IgD-negative memory B cell (primary cell): ENCODE measurements at regions not wholly inside any gene's neighbourhood (a gene's known extent, or its start where the extent isn't known, plus 50 kb on each side); places are given as distances from the start of the nearest gene placed in this dataset.

Source experiments
- H3K27ac Mint-ChIP-seq, 3 donors: one replicate each; pipeline ENCODE4 v1.8.0; 2020 to 2022; ENCODE audit warnings: mild to moderate bottlenecking in 3 of 3, mixed read lengths in 3 of 3, moderate library complexity in 1 of 3
- H3K27me3 Mint-ChIP-seq: one replicate; pipeline ENCODE4 v1.8.0; 2021; ENCODE audit warnings: mixed read lengths
- H3K36me3 Mint-ChIP-seq: one replicate; pipeline ENCODE4 v1.8.0; 2020; ENCODE audit warnings: mild to moderate bottlenecking, mixed read lengths
- H3K4me1 Mint-ChIP-seq, 3 donors: one replicate each; pipeline ENCODE4 v1.8.0; 2020 to 2022; ENCODE audit warnings: mixed read lengths in 3 of 3, mild to moderate bottlenecking in 1 of 3
- H3K4me3 Mint-ChIP-seq, 4 donors: one replicate each; pipeline ENCODE4 v1.8.0; 2020 to 2022; ENCODE audit warnings: mild to moderate bottlenecking in 4 of 4, mixed read lengths in 4 of 4, moderate library complexity in 3 of 4
- H3K9me3 Mint-ChIP-seq, 3 donors: one replicate each; pipeline ENCODE4 v1.8.0; 2020 to 2021; ENCODE audit warnings: mixed read lengths in 3 of 3, mild to moderate bottlenecking in 1 of 3

GRCh38 chr5:159616952-159617351 is 286.7 kb upstream of the IL12B start:
- peaks cover 0 to 4% (median 2%) of the 10 kb centered on the region in 3 donors for H3K9me3 Mint-ChIP-seq
- no peaks in the 10 kb centered on the region for H3K4me1 Mint-ChIP-seq
- peaks cover 8% of the 10 kb centered on the region for H3K36me3 Mint-ChIP-seq
- no peak overlapping the region for H3K27ac Mint-ChIP-seq
- no peak overlapping the region for H3K4me3 Mint-ChIP-seq
- peaks cover 1% of the 10 kb centered on the region for H3K27me3 Mint-ChIP-seq

DNA sequence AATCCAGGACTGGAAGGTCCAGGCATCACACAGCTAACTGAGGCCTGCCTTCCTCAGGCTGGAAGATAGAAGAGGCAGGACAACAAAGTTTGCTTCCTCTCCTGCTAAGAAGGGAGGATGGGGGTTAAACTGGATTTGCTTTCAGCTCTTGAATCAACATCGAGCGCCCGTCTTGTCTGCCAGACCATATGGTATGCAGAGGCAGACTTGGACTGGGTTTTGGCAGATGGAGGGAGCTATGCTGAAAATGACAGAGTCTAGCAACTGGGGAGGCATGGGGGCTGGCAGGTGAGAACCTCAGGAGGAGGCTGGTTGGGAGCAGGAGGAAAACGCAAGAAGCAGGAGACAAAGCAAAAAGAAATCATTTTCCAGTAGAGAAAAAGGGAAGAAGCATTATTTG is 289.5 kb upstream of the IL12B start:
- peaks cover 4% of the 10 kb centered on the region for H3K27me3 Mint-ChIP-seq
- peaks cover 12% of the 10 kb centered on the region for H3K36me3 Mint-ChIP-seq
- no peaks in the 10 kb centered on the region for H3K4me1 Mint-ChIP-seq
- peaks cover 4 to 19% (median 16%) of the 10 kb centered on the region in 3 donors for H3K9me3 Mint-ChIP-seq
- peak overlapping the region in 2 of 4 donors; percentile 40 to 78 for H3K4me3 Mint-ChIP-seq
- no peak overlapping the region for H3K27ac Mint-ChIP-seq

GRCh38 chr5:159620853-159621540 is 290.7 kb upstream of the IL12B start:
- Mint-ChIP-seq H3K4me3 (peak overlapping the region in 1 of 4 donors; percentile 64), H3K27me3 (peaks cover 4% of the 10 kb centered on the region), H3K4me1 (no peaks in the 10 kb centered on the region), H3K9me3 (peaks cover 4 to 19% (median 17%) of the 10 kb centered on the region in 3 donors), H3K36me3 (peaks cover 9% of the 10 kb centered on the region), H3K27ac (no peak overlapping the region)

DNA sequence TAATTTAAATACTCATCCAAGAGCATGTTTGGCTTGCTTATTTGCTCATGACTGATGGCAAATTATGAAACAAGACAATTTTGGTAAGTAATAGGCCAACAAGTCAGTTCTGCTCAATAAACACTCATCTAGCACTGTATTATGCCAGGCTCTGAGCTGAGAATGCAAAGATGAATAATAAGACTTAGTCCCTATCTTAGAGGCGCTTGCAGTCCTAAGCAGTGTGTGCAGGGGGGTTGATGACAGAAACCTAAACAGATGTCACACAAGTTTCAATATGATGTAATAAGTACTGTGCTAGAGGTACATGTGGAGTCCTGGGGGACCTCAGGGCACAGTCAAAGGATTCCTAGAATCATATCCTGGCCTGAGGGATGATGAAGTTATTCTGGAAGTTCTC is 287.6 kb upstream of the ADRA1B start:
- H3K36me3 Mint-ChIP-seq, result peaks cover 2% of the 10 kb centered on the region
- no peak overlapping the region for H3K4me3 Mint-ChIP-seq
- no peaks in the 10 kb centered on the region for H3K4me1 Mint-ChIP-seq
- H3K27me3 Mint-ChIP-seq, result peaks cover 4% of the 10 kb centered on the region
- H3K27ac Mint-ChIP-seq, result peak overlapping the region in 1 of 3 donors; percentile 43
- H3K9me3 Mint-ChIP-seq, result peaks cover 2 to 12% (median 4%) of the 10 kb centered on the region in 3 donors

GRCh38 chr5:159629158-159629557 is 287.1 kb upstream of the ADRA1B start:
- no peak overlapping the region for H3K27ac Mint-ChIP-seq
- H3K36me3 Mint-ChIP-seq, result peaks cover 2% of the 10 kb centered on the region
- no peak overlapping the region for H3K4me3 Mint-ChIP-seq
- peaks cover 4% of the 10 kb centered on the region for H3K27me3 Mint-ChIP-seq
- peaks cover 2 to 12% (median 4%) of the 10 kb centered on the region in 3 donors for H3K9me3 Mint-ChIP-seq
- H3K4me1 Mint-ChIP-seq, result no peaks in the 10 kb centered on the region

- peaks cover 2% of the 10 kb centered on the region for H3K36me3 Mint-ChIP-seq
- no peaks in the 10 kb centered on the region for H3K4me1 Mint-ChIP-seq
- H3K9me3 Mint-ChIP-seq, result peaks cover 0 to 6% (median 2%) of the 10 kb centered on the region in 3 donors
- H3K27me3 Mint-ChIP-seq, result peaks cover 1% of the 10 kb centered on the region
- H3K4me3 Mint-ChIP-seq, result no peak overlapping the region
- peak overlapping the region in 1 of 3 donors; percentile 14 for H3K27ac Mint-ChIP-seq
Measured at GRCh38 chr5:159630545-159630944, 285.7 kb upstream of the ADRA1B start.

GRCh38 chr5:159631001-159631400 is 285.3 kb upstream of the ADRA1B start:
- Mint-ChIP-seq H3K36me3 (peaks cover 5% of the 10 kb centered on the region), H3K4me1 (no peaks in the 10 kb centered on the region), H3K27me3 (peaks cover 1% of the 10 kb centered on the region), H3K27ac (no peak overlapping the region), H3K4me3 (no peak overlapping the region), H3K9me3 (peaks cover 0 to 6% (median 2%) of the 10 kb centered on the region in 3 donors)

- no peak overlapping the region for H3K27ac Mint-ChIP-seq
- no peaks in the 10 kb centered on the region for H3K4me1 Mint-ChIP-seq
- no peak overlapping the region for H3K4me3 Mint-ChIP-seq
- H3K9me3 Mint-ChIP-seq, result peaks cover 0 to 10% (median 2%) of the 10 kb centered on the region in 3 donors
- H3K27me3 Mint-ChIP-seq, result peaks cover 1% of the 10 kb centered on the region
- H3K36me3 Mint-ChIP-seq, result peaks cover 5% of the 10 kb centered on the region
Measured at GRCh38 chr5:159632866-159633265, 283.4 kb upstream of the ADRA1B start.

GRCh38 chr5:159638481-159638880 is 277.8 kb upstream of the ADRA1B start:
- H3K9me3 Mint-ChIP-seq, result peaks cover 0 to 10% (median 0%) of the 10 kb centered on the region in 3 donors

DNA sequence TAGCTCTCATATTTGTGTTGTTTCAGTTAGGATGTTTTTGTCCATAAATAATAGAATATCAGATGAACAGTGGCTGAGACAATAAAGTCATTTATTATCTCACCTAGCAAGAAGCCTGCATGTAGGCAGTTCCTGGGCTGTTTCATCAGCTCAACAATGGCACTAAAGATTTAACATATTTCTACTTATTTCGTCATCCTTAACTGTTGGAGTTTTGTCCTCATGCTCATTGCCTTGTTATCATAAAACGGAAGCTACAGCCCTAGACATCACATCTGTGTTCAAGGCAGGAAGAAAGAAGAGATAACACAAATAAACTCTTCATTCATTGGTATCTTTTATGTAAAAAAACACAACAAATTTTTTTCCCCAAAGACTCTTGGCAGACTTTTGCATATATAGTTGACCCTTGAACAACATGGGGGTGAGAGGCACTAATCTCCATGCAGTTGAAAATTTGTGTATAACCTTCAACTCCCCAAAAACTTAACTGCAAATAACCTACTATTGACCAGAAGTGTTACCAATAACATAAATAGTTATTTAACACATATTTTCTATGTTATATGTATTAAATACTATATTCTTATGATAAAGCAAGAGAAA is 277.2 kb upstream of the ADRA1B start:
- Mint-ChIP-seq H3K9me3 (peaks cover 0 to 10% (median 0%) of the 10 kb centered on the region in 3 donors), H3K27ac (no peak overlapping the region), H3K4me1 (no peaks in the 10 kb centered on the region), H3K4me3 (no peak overlapping the region), H3K36me3 (peaks cover 4% of the 10 kb centered on the region), H3K27me3 (no peaks in the 10 kb centered on the region)

More at GRCh38 chr5:159638481-159638880, 277.8 kb upstream of the ADRA1B start:
- Mint-ChIP-seq H3K27ac (no peak overlapping the region), H3K4me3 (no peak overlapping the region), H3K36me3 (peaks cover 4% of the 10 kb centered on the region), H3K4me1 (no peaks in the 10 kb centered on the region), H3K27me3 (no peaks in the 10 kb centered on the region)

GRCh38 chr5:159639590-159639989 is 276.7 kb upstream of the ADRA1B start:
- H3K4me3 Mint-ChIP-seq, result no peak overlapping the region
- H3K27me3 Mint-ChIP-seq, result no peaks in the 10 kb centered on the region
- H3K36me3 Mint-ChIP-seq, result peaks cover 4% of the 10 kb centered on the region
- peaks cover 0 to 10% (median 0%) of the 10 kb centered on the region in 3 donors for H3K9me3 Mint-ChIP-seq
- H3K27ac Mint-ChIP-seq, result no peak overlapping the region
- H3K4me1 Mint-ChIP-seq, result no peaks in the 10 kb centered on the region

- H3K27ac Mint-ChIP-seq, result no peak overlapping the region
Measured at GRCh38 chr5:159640446-159640845, 275.8 kb upstream of the ADRA1B start.

DNA sequence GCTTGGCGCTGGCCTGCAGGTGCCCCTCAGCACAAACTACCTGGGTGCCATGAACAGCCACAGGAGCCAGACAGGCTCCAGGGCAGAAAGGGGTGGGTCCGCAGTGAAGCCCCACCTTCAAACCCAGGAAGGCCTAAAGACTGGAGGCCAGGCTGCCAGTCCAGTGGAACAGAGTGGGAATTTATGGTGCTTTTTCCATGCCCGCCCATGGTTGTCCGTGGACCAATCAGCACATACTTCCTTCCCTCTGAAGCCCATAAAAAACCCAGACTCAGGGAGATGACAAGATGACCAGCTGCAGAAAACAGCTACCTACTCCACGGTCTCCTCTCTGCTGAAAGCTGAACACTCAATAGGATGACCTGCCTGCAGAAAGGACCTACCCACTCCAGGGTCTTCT is 275.4 kb upstream of the ADRA1B start:
- H3K27me3 Mint-ChIP-seq, result no peaks in the 10 kb centered on the region
- no peak overlapping the region for H3K4me3 Mint-ChIP-seq
- H3K36me3 Mint-ChIP-seq, result peaks cover 2% of the 10 kb centered on the region
- H3K27ac Mint-ChIP-seq, result no peak overlapping the region
- no peaks in the 10 kb centered on the region for H3K4me1 Mint-ChIP-seq
- H3K9me3 Mint-ChIP-seq, result peaks cover 0 to 10% (median 0%) of the 10 kb centered on the region in 3 donors

More at GRCh38 chr5:159640446-159640845, 275.8 kb upstream of the ADRA1B start:
- H3K27me3 Mint-ChIP-seq, result no peaks in the 10 kb centered on the region
- H3K4me1 Mint-ChIP-seq, result no peaks in the 10 kb centered on the region
- no peak overlapping the region for H3K4me3 Mint-ChIP-seq
- H3K9me3 Mint-ChIP-seq, result peaks cover 0 to 10% (median 0%) of the 10 kb centered on the region in 3 donors
- peaks cover 4% of the 10 kb centered on the region for H3K36me3 Mint-ChIP-seq

DNA sequence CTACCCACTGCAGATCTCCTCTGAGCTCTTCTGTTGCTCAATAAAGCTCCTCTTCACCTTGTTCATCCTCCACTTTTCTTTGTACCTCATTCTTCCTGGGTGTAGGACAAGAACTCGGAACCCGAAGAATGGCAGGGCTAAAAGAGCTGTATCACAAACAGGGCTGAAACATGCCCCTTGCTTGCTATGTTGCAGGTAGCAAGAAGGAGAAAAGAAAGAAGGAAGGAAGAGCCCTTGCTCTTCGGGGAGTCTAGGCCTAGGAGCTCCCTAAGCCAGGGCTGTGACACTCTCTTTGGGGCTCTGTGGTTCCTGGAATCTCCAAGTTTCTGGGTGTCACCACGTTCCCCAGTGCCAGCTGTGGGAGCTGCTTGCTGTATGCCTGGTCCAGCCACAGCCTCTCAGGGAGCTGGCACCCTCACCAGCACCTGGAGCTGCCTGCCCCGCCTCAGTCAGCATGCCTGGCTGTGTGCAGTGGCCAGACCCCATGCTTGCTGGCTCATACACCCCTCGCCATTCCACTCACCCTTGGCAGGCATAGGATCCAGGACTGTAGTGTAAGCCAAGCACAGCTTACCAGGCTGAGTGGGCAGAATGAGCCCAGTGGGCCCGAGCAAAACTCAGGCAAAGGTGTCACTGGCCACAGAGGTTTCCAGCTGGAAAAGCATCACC is 274.8 kb upstream of the ADRA1B start:
- H3K36me3 Mint-ChIP-seq, result peaks cover 1% of the 10 kb centered on the region
- H3K27me3 Mint-ChIP-seq, result no peaks in the 10 kb centered on the region
- no peak overlapping the region for H3K4me3 Mint-ChIP-seq
- no peaks in the 10 kb centered on the region for H3K4me1 Mint-ChIP-seq
- peaks cover 0 to 10% (median 0%) of the 10 kb centered on the region in 3 donors for H3K9me3 Mint-ChIP-seq
- H3K27ac Mint-ChIP-seq, result no peak overlapping the region

DNA sequence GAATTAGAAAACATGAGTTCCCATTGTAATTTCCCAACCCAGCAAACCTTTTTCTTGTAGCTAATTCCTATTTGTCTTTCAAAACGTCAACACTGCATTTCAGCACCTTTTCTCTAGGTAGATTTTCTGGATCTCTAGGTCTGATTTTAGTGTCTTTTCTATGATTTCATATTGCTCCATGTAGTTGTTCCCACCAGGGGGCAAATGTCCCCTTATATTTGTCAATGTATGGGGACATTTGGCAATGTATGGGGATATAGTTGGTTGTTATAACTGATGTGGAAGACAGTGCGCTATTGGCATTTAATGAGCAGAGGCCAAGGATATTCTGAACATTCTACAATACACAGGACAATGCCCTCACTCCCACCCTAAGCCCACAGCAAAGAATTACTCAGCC is 273.9 kb upstream of the ADRA1B start:
- H3K4me3 Mint-ChIP-seq, result no peak overlapping the region
- H3K4me1 Mint-ChIP-seq, result no peaks in the 10 kb centered on the region
- peaks cover 0 to 3% (median 0%) of the 10 kb centered on the region in 3 donors for H3K9me3 Mint-ChIP-seq
- H3K36me3 Mint-ChIP-seq, result peaks cover 5% of the 10 kb centered on the region
- no peak overlapping the region for H3K27ac Mint-ChIP-seq
- H3K27me3 Mint-ChIP-seq, result no peaks in the 10 kb centered on the region
